HG03066 (cell line): ENCODE measurements at regions not wholly inside any gene's neighbourhood (a gene's known extent, or its start where the extent isn't known, plus 50 kb on each side); places are given as distances from the start of the nearest gene placed in this dataset.
"Not testable (repeated sequence)": the region's sequence is repeated elsewhere in the genome, so short reads cannot be mapped to it uniquely, and the experiment has no call there.

ENCODE experiments used
- ATAC-seq: cut with Tn5 transposase; IDR thresholded peaks from one replicate; pipeline ENCODE4 v1.9.1; 2021; ENCODE audit warnings: low read depth; ENCODE audit not compliant: unreplicated experiment

DNA sequence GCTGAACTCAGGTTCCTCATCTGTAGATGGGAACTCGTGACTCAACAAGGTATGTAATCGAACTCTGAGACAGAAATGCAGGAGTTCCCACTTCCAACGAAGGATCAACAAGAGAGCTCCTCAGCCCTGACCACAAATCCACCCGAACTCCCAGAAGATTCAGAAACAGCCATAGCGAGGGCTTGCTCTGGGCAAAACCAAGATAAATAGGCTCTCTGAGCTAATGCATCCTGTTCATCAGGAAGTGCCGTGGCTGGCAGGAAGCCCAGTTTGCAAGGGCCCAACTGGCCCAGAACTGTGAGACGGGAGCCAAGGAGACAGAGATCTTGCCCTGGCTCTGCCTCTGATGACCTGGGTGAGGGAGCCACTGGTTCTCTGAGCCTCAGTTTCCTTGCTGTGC, 141.7 kb upstream of the PFKP start:
- no peak for ATAC-seq

DNA sequence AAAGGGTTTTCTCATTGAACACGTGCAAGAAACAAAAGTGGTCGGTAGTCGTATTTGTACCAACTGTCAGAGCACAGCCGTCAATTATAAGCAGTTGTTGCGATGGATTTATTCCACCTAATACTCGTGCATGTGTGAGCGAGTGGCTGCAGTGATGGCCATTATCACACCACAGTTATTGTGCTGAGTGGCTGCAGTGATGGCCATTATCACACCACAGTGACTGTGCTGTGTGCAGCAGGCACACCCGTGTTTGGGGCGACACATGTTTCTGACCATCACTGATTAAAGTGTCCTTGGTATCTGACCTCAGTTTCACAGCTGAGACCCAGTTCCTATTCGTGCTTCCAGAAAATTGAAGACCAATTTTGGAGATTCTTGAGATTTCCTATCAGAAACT, 142.9 kb upstream of the PFKP start:
- ATAC-seq: no peak

DNA sequence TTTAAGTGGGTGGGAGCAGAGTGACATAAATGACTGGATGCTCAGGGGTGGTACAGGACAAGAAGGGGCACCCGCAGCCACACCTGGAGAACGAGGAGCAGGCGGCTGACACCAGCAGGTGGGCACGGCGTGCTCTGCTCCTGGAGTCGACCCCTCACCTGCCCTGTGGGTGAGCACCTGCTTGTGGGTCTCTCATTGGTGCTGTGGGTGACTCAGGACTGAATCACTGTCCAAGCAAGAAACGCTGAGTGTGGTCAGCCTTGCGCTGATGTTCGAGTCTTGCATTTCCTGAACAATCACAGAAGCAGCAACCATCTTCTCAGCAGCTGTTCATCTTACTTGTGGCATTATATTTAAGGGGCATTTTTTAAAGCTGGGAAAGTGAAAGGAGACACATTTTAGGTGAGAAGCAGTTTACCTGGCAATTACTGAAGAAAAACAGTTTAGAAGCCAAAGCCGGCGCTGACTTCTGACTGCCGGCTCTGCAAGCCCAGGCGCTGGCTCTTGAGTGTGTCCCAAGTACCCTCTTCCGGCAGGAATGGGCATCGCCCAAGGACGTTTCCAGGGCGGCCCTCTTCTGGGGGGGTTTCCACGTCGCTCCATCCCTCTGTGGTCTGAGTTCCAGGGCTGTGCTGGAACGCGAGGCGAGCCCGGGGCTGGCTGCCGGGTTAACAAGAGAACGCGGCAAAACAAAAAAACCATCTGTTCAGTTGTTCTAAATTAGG, 145.2 kb upstream of the PFKP start:
- no peak for ATAC-seq

DNA sequence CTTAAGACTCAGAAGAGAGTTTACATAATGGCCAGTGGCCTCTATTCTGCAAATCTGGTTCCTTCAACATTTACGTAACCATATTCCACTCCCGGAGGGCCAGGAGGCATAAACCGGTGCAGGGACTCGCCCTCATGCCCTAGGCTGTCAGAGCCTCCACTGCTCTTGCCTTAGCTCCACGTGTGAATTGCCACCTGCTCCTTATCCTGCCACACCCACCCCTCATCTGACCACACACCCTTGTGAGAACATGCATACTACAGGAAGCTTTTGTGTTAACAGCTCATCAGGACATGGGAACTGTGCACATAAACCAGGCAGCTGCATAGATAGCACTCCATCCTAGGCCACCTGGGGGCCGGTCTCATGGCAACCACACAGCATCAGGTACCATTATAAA, 146.7 kb upstream of the PFKP start:
- no peak for ATAC-seq

DNA sequence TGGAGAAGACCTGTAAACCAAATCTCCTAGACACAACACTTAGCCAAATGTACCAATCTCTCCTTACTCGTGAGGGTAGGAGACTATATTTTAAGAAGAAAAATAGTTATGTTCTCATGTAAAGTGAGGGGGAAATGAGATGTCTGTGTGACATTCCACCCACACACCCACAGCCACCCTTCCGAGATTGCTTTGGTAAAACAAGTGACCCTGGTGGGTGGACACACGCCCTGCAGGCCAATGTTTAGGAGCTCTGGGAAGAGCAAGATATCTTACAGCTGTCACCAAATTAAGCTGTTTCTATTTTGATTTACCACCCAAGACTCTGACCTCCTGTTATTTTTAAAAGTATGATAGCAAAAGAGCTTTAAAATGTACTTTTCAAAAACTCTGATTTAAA, 147.2 kb upstream of the PFKP start:
- ATAC-seq: no peak

DNA sequence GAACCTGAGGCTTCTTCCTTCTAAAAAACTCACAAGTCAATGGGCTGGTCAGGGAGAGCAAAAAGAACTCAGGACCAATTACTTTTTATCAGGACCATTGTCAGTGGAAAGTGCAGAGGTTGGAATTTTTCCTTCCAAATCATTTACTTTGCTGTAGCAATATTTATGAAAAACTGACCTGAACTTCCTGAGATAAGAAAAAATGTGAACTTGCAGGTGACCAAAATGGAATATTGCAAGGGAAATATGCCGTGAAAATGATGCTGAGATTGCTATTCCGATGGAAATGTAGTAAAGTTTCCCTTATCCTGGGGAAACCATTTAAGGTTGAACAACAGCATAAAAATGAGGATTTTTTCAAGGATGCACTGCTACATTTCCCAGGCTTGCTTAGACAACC, 148.3 kb upstream of the PFKP start:
- ATAC-seq: no peak

DNA sequence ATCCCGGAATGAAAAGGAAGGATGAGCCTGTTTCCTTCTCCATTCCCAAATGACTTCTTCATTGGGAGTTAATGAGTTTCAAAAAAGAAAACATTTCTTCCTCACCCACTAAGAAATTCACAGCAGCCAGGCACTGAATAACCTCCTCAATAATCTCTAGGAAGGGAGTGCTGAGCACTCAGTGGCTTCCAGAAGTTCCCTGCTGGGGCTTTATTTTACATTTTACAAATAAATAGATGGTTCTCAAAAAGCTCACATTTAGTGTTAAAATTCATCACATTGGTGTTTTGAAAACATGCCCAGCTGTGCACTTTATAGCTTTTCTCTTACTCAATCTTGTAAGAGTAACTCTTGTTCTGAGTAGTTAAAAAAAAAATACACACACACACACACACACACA, 148.9 kb upstream of the PFKP start:
- no peak for ATAC-seq

DNA sequence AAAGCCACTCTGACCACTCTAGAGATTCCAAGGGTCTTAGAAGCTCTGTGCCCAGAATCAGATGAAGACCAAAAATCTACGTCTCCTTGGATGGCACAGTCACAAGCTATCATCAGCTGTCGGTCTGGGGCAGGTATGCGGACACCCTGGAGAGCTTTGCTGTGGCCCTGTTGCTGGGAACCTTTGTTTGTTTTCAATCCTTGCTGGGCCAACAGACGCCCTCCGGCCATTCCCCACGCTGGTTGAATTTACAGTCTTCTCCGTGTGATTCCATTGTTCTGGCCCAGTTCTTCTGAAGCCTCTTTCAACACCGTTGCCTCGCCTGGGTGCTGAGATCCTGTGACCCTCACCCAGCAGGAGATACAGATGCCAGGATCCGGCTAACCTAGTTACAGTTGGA, 149.4 kb upstream of the PFKP start:
- no peak for ATAC-seq

DNA sequence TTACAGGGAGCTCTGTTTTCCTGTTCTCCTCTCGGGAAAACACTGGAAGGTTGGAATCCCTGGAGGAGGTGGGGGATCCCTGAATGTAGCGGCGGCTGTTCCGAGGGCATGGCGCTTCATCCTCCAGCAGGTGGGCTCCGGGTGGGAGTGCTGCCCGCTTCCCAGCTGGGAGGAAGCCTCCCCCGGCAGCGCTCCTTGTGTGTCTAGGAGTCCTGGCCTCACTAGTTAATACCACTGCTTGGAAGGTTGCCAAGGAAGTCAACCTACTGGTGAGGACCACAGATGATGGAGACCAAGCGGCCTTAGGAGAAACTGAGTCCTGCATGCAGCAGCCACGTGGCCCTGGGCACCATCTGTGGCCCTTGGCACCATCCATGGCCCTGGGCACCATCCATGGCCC, 151.9 kb upstream of the PFKP start:
- no peak for ATAC-seq

DNA sequence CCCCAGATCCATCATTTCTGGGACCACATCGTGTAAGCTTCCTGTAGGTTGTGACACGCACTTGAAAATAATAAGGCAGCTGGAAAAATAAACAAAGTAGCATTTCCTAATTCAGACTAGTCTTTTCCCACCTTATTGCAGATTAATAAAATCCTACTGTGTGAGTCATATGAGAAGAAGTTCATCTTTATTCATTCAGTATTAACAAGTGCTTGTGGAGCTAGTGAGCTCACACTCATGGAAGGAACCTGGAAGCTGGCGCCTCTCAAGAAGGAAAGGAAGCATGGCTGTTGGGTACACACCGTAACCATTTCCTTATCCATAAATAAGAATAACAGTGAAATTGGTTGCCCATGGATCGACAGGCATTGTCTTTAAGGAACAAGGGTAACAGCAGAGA, 152.6 kb upstream of the PFKP start:
- ATAC-seq: no peak

DNA sequence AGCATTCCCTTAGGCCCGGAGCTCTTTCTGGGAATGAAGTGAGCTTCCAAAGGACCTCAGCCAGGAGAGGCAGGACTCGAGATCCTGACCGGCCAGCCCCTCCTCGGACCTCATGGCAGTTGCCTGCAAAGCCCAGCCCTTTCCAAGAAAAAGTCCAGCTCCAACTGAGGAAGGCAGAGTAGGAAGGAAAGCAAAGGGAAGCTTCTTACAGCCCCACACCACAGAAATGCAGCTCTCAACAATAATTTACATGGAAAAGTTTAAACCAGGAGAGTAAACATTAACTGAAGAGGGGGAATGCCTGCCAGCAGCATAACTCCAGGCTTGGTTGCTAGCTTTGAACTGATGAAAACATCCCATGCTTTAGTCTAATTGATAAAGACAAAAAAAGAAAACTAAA, 153.9 kb upstream of the PFKP start:
- no peak for ATAC-seq

DNA sequence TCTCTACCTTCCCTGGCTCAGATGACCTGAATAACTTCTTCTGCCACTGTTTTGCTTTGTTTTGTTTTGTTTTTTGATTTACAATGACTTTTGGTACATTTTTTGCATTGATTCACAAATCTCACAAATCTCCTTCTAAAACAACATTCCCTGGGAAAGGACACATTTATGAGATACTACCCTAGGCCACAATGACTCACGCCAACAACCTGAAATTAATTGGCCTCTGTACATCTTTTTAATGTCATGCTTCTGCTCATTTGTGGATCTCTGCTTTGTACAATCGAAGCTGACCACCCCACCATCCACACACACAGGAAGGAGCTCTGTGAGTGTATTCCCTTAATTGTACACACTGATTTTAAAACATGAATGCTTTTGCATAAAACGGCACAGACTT, 156.7 kb upstream of the PFKP start:
- no peak for ATAC-seq

DNA sequence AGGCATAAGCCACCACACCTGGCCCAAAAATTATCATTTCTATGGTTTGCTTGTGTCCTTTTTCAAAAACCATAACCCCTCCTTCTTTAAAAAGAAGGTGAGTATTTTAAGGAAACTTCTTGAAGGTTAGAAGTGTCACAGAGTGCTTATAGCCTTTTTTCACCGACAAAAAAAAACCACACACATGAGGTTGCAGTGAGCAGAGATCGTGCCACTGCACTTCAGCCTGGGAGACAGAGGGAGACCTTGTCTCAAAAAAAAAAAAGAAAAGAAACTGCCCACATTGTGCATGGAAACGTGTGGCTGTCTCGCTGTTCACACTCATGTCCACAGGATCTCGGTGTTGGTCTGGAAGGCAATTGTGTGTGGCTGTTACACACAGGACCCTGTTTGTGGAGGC, 157.4 kb upstream of the PFKP start:
- no peak for ATAC-seq

DNA sequence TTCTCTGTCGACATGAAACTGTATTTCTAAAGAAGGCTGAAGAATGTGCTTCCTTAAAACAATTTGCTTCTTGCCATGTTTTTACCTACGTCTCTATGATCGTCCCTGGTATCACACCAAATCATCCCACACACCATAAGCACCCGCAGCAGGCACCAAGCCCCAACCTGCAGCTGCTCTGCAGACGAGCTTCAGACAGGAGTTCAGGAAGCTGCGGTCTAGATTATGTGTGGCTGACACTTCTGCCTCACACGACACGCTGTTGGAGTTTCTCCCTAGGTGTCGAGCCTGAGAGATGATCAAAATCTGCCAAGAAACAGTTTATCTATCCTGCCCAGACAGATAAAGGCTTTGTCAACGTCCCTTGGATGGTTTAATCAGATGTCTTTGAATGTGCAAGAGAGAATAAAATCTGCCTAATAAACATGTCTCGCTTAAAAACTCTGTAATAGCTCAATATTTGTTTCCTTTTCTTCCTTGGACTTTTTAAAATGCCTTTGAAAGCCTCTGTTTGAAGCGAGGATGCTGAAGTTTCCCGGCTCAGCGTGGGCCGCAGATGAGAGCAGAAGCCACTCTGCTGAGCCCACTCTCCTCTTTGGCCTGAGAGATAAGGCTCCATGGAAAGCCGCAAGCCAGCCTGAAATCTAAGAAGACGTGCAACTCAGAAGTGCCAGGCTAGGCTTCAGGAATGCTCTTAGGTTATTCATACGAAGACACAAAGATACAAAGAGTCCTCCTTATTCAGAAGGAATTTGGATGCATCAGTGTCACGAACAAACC, 158.3 kb upstream of the PFKP start:
- no peak for ATAC-seq

DNA sequence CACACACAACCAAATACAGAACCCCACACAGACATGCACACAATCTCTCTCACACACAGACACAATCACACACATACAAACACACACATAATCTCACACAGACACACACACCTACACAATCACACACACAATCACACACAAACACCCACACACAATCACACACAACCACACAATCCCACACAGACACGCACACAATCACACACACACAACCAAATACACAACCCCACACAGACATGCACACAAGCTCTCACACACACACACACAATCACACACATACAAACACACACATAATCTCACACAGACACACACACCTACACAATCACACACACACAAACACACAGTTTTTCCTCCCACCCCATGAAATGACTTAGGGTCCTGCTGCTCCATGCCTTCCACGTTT, 160.4 kb upstream of the PFKP start:
- no peak for ATAC-seq

DNA sequence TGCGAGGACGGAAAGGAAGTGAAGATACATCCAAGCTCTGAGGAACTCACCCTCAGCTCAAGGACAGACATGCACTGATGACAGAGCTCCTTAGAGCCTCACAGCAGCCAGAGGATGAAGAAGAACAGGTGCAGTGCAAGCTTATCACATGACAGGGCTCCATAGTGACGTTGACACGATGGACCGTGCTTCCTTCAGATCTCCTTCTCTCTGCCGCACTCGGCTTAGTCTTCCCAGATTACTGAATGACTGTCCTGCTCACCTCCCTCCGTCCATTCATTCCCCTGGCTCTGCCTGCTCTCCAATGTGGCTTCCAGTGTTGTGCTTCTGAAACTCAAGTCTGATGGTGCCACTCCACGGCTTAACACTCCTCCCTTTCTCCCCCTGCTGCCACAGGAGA, 161.5 kb upstream of the PFKP start:
- no peak for ATAC-seq

DNA sequence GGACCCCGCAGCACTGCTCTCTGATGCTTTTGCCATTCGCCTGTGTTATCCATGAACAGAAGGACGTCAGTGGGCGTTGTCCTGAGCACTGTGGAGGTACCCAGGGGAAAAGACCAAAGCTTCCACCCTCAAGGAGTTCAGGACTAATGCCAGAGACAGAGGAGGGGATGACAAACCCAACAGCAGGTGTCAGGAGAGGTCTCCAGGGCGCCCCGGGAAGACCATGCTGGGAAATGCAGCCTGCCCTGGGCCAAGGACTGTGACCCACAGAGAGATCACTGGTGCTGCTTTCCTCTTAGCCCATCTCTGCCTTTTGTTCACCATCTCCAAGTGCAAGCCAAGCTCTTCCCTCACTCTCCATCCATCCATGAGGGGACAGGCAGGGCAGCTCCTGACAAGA, 166.8 kb upstream of the PFKP start:
- no peak for ATAC-seq

DNA sequence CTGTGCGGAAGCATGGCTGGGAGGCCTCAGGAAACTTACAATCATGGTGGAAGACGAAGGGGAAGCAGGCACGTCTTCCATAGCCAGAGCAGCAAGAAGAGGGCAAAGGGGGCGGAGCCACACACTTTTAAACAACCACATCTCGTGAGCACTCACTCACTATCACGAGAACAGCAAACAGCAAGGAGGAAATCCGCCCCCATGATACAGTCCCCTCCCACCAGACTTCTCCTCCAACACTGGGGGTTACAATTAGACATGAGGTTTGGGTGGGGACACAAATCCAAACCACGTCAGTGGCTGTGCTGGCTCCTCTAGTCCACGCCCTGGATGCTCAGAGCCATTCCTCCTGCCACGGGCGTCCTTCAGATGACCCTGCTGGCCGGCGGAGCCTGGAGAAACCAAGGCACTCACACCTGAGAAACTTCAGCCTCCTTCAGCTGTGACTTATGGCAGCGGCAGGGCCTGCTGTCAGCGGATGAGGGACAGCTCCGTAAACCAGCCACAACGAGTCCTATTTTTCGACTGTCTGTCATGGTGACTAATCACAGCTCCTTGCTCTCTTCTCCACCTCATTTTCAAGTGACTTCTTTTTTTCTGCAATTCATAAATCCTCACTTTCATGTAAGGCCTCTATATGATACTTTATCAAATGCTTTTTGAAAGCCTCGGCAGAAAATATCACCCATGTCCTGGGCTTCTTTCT, 167.9 kb upstream of the PFKP start:
- no peak for ATAC-seq

DNA sequence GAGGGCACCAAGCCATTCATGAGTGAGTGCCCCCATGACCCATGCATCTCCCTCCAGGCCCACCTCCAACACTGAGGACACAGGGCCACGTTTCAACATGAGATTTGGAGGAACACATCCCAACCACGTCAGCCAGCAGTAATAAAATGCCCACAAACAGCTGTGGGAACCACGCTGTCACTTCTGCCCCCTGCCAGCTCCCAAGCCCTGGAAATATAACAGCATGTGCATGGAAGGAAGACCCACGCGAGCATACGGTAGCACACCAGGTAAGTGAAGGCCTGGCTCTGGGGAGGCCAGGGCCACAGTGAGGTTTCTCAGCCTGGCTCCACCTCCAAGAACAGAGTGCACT, 168.9 kb upstream of the PFKP start:
- no peak for ATAC-seq

DNA sequence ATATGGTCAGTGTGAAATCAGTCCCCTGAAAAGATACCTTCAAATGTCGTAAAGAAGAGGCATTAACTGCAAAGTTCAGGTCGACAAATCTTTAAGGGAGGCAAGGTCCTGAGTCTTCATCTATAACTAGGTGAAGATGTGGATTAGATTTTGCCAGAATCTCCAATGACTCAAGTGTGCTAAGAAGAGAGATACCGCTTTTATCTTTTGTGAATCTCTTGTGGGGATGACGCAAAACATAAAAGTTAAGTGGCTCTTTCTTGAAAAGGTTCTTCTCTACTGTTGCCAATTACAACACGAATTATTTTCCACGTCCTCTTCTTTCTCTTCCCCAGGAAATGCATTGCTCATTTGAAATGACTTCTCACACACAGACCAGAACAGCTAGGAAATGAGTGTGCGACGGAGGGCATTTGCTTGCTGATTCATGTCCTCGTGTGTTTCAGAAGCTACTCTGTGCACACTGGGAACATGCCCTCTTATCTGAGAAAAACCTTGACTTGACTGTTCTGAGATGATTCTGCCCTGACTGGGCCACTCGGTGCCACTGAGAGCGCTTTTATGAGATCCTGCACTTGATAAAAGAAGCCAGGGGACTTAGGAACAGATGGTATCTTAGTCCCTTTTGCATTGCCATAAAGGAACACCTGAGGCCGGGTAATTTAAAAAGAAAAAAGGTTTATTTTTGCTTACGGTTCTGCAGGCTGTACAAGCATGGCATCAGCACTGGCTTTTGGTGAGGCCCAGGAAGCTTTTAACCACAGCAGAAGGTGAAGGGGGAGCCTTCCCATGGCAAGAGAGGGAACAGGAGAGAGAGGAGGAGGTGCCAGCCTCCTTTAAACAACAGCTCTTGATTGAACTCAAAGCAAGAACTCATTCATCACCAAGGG, 169.5 kb upstream of the PFKP start:
- ATAC-seq: no peak

DNA sequence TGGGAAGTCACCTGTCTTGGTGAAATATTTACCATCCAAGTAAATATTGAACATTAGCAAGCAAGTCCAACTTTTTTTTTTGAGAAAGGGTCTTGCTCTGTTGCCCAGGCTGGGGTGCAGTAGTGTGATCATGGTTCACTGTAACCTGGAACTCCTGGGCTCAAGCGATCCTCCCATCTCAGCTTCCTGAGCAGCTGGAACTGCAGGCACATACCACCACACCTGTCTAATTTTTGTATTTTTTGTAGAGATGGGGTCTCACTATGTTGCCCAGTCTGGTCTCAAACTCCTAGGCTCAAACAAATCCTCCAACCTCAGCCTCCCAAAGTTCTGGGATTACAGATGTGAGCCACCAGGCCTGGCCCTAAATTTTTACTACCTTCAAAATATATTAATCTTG, 171.0 kb upstream of the PFKP start:
- ATAC-seq: not testable (repeated sequence)
